AML-193 (cell line): ENCODE measurements at regions not wholly inside any gene's neighbourhood (a gene's known extent, or its start where the extent isn't known, plus 50 kb on each side); places are given as distances from the start of the nearest gene placed in this dataset.

Experiments
- DNase-seq, 2 experiments: peaks; one replicate each; lab custom pipeline; 2025; lab: John Stamatoyannopoulos, UW

GRCh38 chrX:6906608-6907007 lies 240.9 kb upstream of the STS start:
- no peak for DNase-seq

- no peak for DNase-seq
Measured at GRCh38 chrX:6904156-6904555, 243.4 kb upstream of the STS start.

GRCh38 chrX:6898371-6898770 lies 249.1 kb upstream of the STS start:
- no peak for DNase-seq

- no peak for DNase-seq
Measured at GRCh38 chrX:6891404-6891803, 256.1 kb upstream of the STS start.

- no peak for DNase-seq
Measured at GRCh38 chrX:6890544-6891261, 256.8 kb upstream of the STS start.

- DNase-seq, result no peak
Measured at GRCh38 chrX:6885909-6886308, 261.6 kb upstream of the STS start.

- no peak for DNase-seq
Measured at GRCh38 chrX:6885396-6885795, 262.1 kb upstream of the STS start.

- DNase-seq, result no peak
Measured at GRCh38 chrX:6861456-6861855, 286.1 kb upstream of the STS start.

GRCh38 chrX:6857749-6858148 lies 289.8 kb upstream of the STS start:
- no peak for DNase-seq

GRCh38 chrX:6856471-6856870 lies 291.0 kb upstream of the STS start:
- DNase-seq, result no peak

- DNase-seq, result no peak
Measured at GRCh38 chrX:6852869-6853268, 294.6 kb upstream of the STS start.

GRCh38 chrX:6852121-6852520 lies 295.4 kb upstream of the STS start:
- no peak for DNase-seq

GRCh38 chrX:6851140-6851539 lies 296.4 kb upstream of the STS start:
- DNase-seq, result no peak

GRCh38 chrX:6849716-6850414 lies 297.6 kb upstream of the STS start:
- no peak for DNase-seq

GRCh38 chrX:6832619-6833018 lies 297.7 kb upstream of the VCX3A start:
- no peak for DNase-seq

GRCh38 chrX:6826856-6827255 lies 291.9 kb upstream of the VCX3A start:
- DNase-seq, result no peak

- no peak for DNase-seq
Measured at GRCh38 chrX:6821730-6822129, 286.8 kb upstream of the VCX3A start.

GRCh38 chrX:6813836-6814370 lies 279.0 kb upstream of the VCX3A start:
- DNase-seq, result no peak

- no peak for DNase-seq
Measured at GRCh38 chrX:6812087-6812486, 277.2 kb upstream of the VCX3A start.

GRCh38 chrX:6810776-6811175 lies 275.9 kb upstream of the VCX3A start:
- no peak for DNase-seq

GRCh38 chrX:6803607-6804006 lies 268.7 kb upstream of the VCX3A start:
- no peak for DNase-seq

- no peak for DNase-seq
Measured at GRCh38 chrX:6793000-6793399, 258.1 kb upstream of the VCX3A start.

- DNase-seq, result no peak
Measured at GRCh38 chrX:6783912-6784311, 249.0 kb upstream of the VCX3A start.

- DNase-seq, result no peak
Measured at GRCh38 chrX:6782831-6783230, 247.9 kb upstream of the VCX3A start.
